ENCODE measurements at regions not wholly inside any gene's neighbourhood (a gene's known extent, or its start where the extent isn't known, plus 50 kb on each side); places are given as distances from the start of the nearest gene placed in this dataset.

DNA sequence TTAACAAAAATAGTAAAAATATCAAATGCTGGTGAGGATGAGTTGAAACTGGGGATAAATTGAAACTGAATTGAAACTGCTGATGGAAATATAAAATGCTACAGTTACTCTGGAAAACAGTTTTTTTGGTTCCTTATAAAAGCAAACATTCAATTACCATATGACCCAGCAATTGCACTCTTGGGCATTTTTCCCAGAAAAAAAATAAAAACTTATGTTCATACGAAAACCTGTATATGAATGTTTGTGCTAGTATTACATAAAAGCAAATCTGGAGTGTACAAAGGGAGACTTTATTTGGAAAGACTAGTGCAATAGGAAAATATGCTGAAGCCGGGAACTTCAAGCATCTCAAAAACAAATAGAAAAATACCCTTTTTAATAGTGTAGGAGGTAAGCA, 857.9 kb upstream of the CADM2 start:
- Histone ChIP-seq H3K4me3 (ENCODE audit: low read depth, low read length) (no peak overlapping the region), H3K36me3 (ENCODE audit: control insufficient read depth in 2 of 2, insufficient read depth in 1 of 2, low read length in 2 of 2) (no peaks in the 10 kb centered on the region), H3K9me3 (ENCODE audit: control insufficient read depth, insufficient read depth, low read depth, low read length) (no peaks in the 10 kb centered on the region), H3K4me1 (ENCODE audit: control insufficient read depth, insufficient read depth, low read length) (no peaks in the 10 kb centered on the region), H3K27ac (ENCODE audit: extremely low read depth, low read depth, low read length) (no peak overlapping the region)
- TF ChIP-seq, protein P1, sequence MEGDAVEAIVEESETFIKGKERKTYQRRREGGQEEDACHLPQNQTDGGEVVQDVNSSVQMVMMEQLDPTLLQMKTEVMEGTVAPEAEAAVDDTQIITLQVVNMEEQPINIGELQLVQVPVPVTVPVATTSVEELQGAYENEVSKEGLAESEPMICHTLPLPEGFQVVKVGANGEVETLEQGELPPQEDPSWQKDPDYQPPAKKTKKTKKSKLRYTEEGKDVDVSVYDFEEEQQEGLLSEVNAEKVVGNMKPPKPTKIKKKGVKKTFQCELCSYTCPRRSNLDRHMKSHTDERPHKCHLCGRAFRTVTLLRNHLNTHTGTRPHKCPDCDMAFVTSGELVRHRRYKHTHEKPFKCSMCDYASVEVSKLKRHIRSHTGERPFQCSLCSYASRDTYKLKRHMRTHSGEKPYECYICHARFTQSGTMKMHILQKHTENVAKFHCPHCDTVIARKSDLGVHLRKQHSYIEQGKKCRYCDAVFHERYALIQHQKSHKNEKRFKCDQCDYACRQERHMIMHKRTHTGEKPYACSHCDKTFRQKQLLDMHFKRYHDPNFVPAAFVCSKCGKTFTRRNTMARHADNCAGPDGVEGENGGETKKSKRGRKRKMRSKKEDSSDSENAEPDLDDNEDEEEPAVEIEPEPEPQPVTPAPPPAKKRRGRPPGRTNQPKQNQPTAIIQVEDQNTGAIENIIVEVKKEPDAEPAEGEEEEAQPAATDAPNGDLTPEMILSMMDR (tag by site-specific recombination; IDR thresholded peaks at IDR 0.05): no peak
- no peak for TF ChIP-seq KLF7 (tag by site-specific recombination; IDR thresholded peaks at IDR 0.05; ENCODE audit: borderline replicate concordance)
- TF ChIP-seq, protein P2, sequence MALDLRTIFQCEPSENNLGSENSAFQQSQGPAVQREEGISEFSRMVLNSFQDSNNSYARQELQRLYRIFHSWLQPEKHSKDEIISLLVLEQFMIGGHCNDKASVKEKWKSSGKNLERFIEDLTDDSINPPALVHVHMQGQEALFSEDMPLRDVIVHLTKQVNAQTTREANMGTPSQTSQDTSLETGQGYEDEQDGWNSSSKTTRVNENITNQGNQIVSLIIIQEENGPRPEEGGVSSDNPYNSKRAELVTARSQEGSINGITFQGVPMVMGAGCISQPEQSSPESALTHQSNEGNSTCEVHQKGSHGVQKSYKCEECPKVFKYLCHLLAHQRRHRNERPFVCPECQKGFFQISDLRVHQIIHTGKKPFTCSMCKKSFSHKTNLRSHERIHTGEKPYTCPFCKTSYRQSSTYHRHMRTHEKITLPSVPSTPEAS (tag by site-specific recombination; IDR thresholded peaks at IDR 0.05): no peak
- no peak for TF ChIP-seq KLF8 (tag by site-specific recombination; IDR thresholded peaks at IDR 0.05)
- no peak for TF ChIP-seq SP7 (tag by site-specific recombination; IDR thresholded peaks at IDR 0.05)
- TF ChIP-seq GLI2 (tag by site-specific recombination; IDR thresholded peaks at IDR 0.05; ENCODE audit: borderline replicate concordance, low read depth): no peak
- no peak for TF ChIP-seq ZBTB8A (tag by site-specific recombination; IDR thresholded peaks at IDR 0.05)
- no peak for TF ChIP-seq ZNF792 (tag by site-specific recombination; IDR thresholded peaks at IDR 0.05)
- no peak for TF ChIP-seq ZNF626 (tag by site-specific recombination; IDR thresholded peaks at IDR 0.05)
- TF ChIP-seq GLIS1 (tag by site-specific recombination; IDR thresholded peaks at IDR 0.05): no peak
- no peak for TF ChIP-seq ZNF202 (tag by site-specific recombination; IDR thresholded peaks at IDR 0.05; ENCODE audit: borderline replicate concordance)
- TF ChIP-seq ZFP3 (tag by site-specific recombination; IDR thresholded peaks at IDR 0.05; ENCODE audit: low read depth): no peak
- no peak for TF ChIP-seq YY2 (tag by site-specific recombination; IDR thresholded peaks at IDR 0.05)
- TF ChIP-seq EGR2 (tag by site-specific recombination; IDR thresholded peaks at IDR 0.05; ENCODE audit: low read depth): no peak
- no peak for TF ChIP-seq ZNF514 (tag by site-specific recombination; IDR thresholded peaks at IDR 0.05)
- no peak for TF ChIP-seq ZNF449 (tag by site-specific recombination; IDR thresholded peaks at IDR 0.05)
- no peak for TF ChIP-seq ZNF777 (tag by site-specific recombination; IDR thresholded peaks at IDR 0.05; ENCODE audit: borderline replicate concordance)
- ChIA-PET CTCF (no interaction called here), POLR2A (no interaction called here)

GRCh38 chr3:84108442-84108971, 850.3 kb upstream of the CADM2 start:
- CTCF ChIA-PET: no interaction called here
- Histone ChIP-seq H3K36me3 (ENCODE audit: control insufficient read depth in 2 of 2, insufficient read depth in 1 of 2, low read length in 2 of 2) (no peaks in the 10 kb centered on the region), H3K9me3 (ENCODE audit: control insufficient read depth, insufficient read depth, low read depth, low read length) (no peaks in the 10 kb centered on the region), H3K4me3 (ENCODE audit: low read depth, low read length) (no peak overlapping the region), H3K27ac (ENCODE audit: extremely low read depth, low read depth, low read length) (no peak overlapping the region), H3K4me1 (ENCODE audit: control insufficient read depth, insufficient read depth, low read length) (no peaks in the 10 kb centered on the region)
- TF ChIP-seq ZNF585B (tag by site-specific recombination; IDR thresholded peaks at IDR 0.05): no peak
- TF ChIP-seq ZNF398 (tag by site-specific recombination; IDR thresholded peaks at IDR 0.05): no peak
- POLR2A ChIA-PET: no interaction called here

All from HEK293 (cell line).